ENCODE measurements at regions not wholly inside any gene's neighbourhood (a gene's known extent, or its start where the extent isn't known, plus 50 kb on each side); places are given as distances from the start of the nearest gene placed in this dataset.
A peak's percentile ranks its signal among the peaks of the same experiment; 100 is the strongest.
"Not testable (repeated sequence)": the region's sequence is repeated elsewhere in the genome, so short reads cannot be mapped to it uniquely, and the experiment has no call there.

DNA sequence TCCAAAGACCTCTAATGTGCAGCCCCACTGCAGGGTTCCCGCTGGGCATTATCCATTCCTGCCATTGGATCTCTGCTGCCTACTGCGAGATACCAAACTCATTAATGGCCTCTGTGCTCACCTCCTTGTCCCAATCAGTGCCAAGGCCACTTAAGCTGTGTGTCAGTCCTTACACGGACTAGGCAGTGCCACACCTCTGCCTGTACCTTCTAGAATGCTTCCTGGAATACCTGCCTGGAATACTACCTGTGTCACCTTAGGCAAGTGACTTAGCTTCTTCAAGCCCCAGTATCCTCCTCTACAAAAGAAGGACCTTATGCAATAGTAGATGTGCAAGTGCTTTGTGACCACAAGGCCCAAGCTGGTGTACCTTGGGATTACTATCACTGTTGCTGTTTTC is 100.1 kb downstream of the FOXD2 start:
- H3K4me3 Mint-ChIP-seq: no peak overlapping the region
- Histone ChIP-seq H3K4me1 (ENCODE audit: insufficient read depth, low read length) (no peaks in the 10 kb centered on the region), H3K27me3 (ENCODE audit: insufficient read depth, low read length, poor library complexity, severe bottlenecking) (peaks cover 17% of the 10 kb centered on the region), H3K36me3 (ENCODE audit: insufficient read depth, low read length) (no peaks in the 10 kb centered on the region), H3K9me3 (ENCODE audit: low read length) (no peaks in the 10 kb centered on the region), H3K27ac (ENCODE audit: low read depth, low read length) (no peak overlapping the region), H3K4me3 (ENCODE audit: low read length) (no peak overlapping the region)
- H3K27ac Mint-ChIP-seq: peak overlapping the region in 1 of 8 donors; percentile 23
- POLR2A ChIA-PET: no interaction called here
- CTCF ChIA-PET: no interaction called here
- DNase-seq: no peak
- no peaks in the 10 kb centered on the region for H3K36me3 Mint-ChIP-seq
- peaks cover 30 to 60% of the 10 kb centered on the region in 2 donors for H3K27me3 Mint-ChIP-seq
- H3K9me3 Mint-ChIP-seq: peaks cover 0 to 3% (median 0%) of the 10 kb centered on the region in 5 donors
- H3K4me1 Mint-ChIP-seq: peaks cover 2 to 11% (median 11%) of the 10 kb centered on the region in 3 donors

DNA sequence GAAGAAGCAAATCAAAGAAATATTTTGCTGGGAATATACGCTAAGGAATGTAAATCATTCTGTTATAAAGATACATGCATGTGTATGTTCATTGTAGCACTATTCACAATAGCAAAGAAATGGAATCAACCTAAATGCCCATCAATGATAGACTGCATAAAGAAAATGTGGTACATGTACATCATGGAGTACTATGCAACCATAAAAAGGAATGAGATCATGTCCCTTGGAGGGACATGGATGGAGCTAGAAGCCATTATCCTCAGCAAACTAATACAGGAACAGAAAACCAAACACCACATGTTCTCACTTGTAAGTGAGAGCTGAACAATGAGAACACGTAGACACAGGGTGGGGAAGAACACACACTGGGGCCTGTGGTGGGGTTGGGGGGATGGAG is 100.7 kb downstream of the FOXD2 start:
- H3K4me1 ChIP-seq (ENCODE audit: insufficient read depth, low read length); POLR2A ChIA-PET; CTCF ChIA-PET; DNase-seq; H3K36me3 Mint-ChIP-seq; H3K27ac Mint-ChIP-seq; H3K9me3 Mint-ChIP-seq; H3K36me3 ChIP-seq (ENCODE audit: insufficient read depth, low read length); H3K4me3 Mint-ChIP-seq; H3K27ac ChIP-seq (ENCODE audit: low read depth, low read length); H3K4me3 ChIP-seq (ENCODE audit: low read length); H3K9me3 ChIP-seq (ENCODE audit: low read length): not testable (repeated sequence)
- H3K27me3 ChIP-seq (ENCODE audit: insufficient read depth, low read length, poor library complexity, severe bottlenecking): peaks cover 17% of the 10 kb centered on the region
- Mint-ChIP-seq H3K27me3 (peaks cover 31 to 61% of the 10 kb centered on the region in 2 donors), H3K4me1 (peaks cover 0 to 11% (median 8%) of the 10 kb centered on the region in 3 donors)

DNA sequence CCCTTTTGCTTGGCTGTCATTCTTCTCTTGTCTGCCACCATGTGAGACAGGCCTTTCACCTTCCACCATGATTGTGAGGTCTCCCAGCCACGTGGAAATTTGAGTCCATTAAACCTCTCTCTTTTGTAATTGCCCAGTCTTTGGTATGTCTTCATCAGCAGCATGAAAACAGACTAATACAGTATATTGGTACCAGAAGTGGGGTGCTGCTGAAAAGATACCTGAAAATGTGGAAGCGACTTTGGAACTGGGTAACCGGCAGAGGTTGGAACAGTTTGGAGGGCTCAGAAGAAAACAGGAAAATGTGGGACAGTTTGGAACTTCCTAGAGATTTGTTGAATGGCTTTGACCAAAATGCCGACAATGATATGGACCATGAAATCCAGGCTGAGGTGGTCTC is 103.9 kb downstream of the FOXD2 start:
- H3K27me3 ChIP-seq (ENCODE audit: insufficient read depth, low read length, poor library complexity, severe bottlenecking); H3K36me3 ChIP-seq (ENCODE audit: insufficient read depth, low read length); H3K27ac Mint-ChIP-seq; POLR2A ChIA-PET; H3K4me1 ChIP-seq (ENCODE audit: insufficient read depth, low read length); H3K4me1 Mint-ChIP-seq; H3K9me3 ChIP-seq (ENCODE audit: low read length); H3K9me3 Mint-ChIP-seq; DNase-seq; H3K4me3 ChIP-seq (ENCODE audit: low read length); H3K36me3 Mint-ChIP-seq; CTCF ChIA-PET; H3K27ac ChIP-seq (ENCODE audit: low read depth, low read length); H3K4me3 Mint-ChIP-seq: not testable (repeated sequence)
- peaks cover 28 to 48% of the 10 kb centered on the region in 2 donors for H3K27me3 Mint-ChIP-seq

DNA sequence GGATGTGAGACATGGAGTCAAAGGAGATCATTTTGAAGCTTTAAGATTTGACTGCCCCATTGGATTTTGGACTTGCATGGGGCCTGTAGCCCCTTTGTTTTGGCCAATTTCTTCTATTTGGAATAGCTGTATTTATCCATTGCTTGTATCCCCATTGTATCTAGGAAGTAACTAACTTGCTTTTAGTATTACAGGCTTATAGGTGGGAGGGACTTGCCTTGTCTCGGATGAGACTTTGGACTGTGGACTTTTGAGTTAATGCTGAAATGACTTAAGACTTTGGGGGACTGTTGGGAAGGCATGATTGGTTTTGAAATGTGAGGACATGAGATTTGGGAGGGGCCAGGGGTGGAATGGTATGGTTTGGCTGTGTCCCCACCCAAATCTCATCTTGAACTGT is 105.2 kb downstream of the FOXD2 start:
- H3K27ac ChIP-seq (ENCODE audit: low read depth, low read length); POLR2A ChIA-PET; H3K27ac Mint-ChIP-seq; H3K27me3 ChIP-seq (ENCODE audit: insufficient read depth, low read length, poor library complexity, severe bottlenecking); H3K4me1 ChIP-seq (ENCODE audit: insufficient read depth, low read length); H3K9me3 ChIP-seq (ENCODE audit: low read length); H3K4me1 Mint-ChIP-seq; CTCF ChIA-PET; H3K36me3 Mint-ChIP-seq; H3K36me3 ChIP-seq (ENCODE audit: insufficient read depth, low read length); H3K4me3 Mint-ChIP-seq; DNase-seq; H3K4me3 ChIP-seq (ENCODE audit: low read length); H3K9me3 Mint-ChIP-seq: not testable (repeated sequence)
- H3K27me3 Mint-ChIP-seq: peaks cover 22 to 50% of the 10 kb centered on the region in 2 donors

DNA sequence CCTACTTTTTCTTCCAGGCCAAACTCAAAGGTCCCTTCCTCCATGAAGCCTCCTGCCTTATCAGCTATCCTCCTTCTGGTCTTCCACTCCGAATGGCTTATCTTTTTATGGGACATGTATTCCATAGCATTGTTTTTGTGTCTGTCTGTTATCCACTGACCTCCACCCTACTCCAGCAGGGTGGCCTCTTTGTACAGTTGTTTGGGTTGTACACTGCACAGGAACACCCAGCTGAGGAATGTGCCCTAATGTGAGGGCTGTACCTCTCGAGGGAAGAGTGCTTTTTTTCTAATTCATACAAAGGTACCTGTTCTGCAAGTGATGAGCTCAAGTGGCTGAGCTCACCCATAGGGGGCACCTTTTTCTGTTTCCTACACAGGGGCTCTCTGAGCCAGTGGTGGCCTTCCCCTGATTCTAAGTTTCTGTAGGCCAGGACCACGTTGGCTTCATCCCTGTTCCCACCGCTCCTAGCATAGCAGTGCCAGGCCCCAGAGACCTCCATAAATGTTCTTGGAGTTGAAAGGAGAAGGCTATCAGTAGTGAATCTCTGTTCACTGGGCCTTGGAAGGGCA is 108.2 kb downstream of the FOXD2 start:
- Mint-ChIP-seq H3K27ac (no peak overlapping the region), H3K27me3 (peaks cover 14 to 47% of the 10 kb centered on the region in 2 donors), H3K36me3 (no peaks in the 10 kb centered on the region), H3K4me1 (no peaks in the 10 kb centered on the region), H3K9me3 (peaks cover 0 to 3% (median 0%) of the 10 kb centered on the region in 5 donors), H3K4me3 (no peak overlapping the region)
- Histone ChIP-seq H3K4me1 (ENCODE audit: insufficient read depth, low read length) (no peaks in the 10 kb centered on the region), H3K9me3 (ENCODE audit: low read length) (no peaks in the 10 kb centered on the region), H3K27ac (ENCODE audit: low read depth, low read length) (no peak overlapping the region), H3K36me3 (ENCODE audit: insufficient read depth, low read length) (no peaks in the 10 kb centered on the region), H3K4me3 (ENCODE audit: low read length) (no peak overlapping the region), H3K27me3 (ENCODE audit: insufficient read depth, low read length, poor library complexity, severe bottlenecking) (no peaks in the 10 kb centered on the region)
- DNase-seq: no peak
- POLR2A ChIA-PET: no interaction called here
- CTCF ChIA-PET: interaction anchor here (1.1 kb wide), 1 partner anchor 109 kb away, joined by 3 read pairs; no protein-coding TSS in a partner anchor

DNA sequence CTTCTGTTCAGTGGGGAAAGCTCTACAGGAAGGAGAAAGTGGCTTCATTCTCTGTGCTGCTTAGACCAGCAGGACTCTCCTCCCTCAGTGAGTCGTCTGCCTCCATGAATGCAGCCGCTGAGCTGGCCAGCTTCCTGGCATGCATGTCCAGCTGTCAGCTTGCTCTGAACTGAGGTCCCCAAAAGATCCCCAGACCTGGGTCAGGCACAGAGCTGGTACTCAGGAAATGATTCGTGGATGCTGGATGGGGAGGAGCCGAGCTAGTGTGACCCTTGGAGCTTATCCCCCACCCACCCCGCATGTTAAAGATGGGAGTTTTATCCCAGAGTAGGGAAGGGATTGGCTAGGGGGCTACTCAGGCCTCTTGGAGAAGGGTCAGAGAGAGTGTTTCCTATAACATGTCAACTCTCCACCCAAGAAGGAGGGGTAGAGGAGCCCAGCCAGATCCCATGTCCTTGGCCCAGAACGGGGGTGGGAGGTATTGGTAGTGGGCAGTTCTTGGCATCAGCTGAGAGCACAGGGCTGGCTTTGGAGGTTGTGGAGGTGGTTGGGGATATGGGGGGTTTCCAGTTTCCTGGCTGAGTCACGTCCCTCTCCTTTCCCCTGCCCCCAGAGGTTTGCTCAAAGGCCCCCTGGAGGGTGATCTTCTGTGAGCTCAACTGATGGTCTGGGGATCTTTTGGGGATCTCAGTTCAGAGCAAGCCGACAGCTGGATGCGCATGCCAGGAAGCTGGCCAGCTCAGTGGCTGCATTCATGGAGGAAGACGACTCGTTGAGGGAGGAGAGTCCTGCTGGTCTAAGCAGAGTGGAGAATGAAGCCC is 110.1 kb downstream of the FOXD2 start:
- no peak overlapping the region for H3K4me3 Mint-ChIP-seq
- Histone ChIP-seq H3K4me1 (ENCODE audit: insufficient read depth, low read length) (no peaks in the 10 kb centered on the region), H3K9me3 (ENCODE audit: low read length) (no peaks in the 10 kb centered on the region), H3K27me3 (ENCODE audit: insufficient read depth, low read length, poor library complexity, severe bottlenecking) (no peaks in the 10 kb centered on the region), H3K27ac (ENCODE audit: low read depth, low read length) (no peak overlapping the region), H3K4me3 (ENCODE audit: low read length) (no peak overlapping the region), H3K36me3 (ENCODE audit: insufficient read depth, low read length) (no peaks in the 10 kb centered on the region)
- CTCF ChIA-PET: interaction anchor here (1.5 kb wide), 1 partner anchor 111 kb away, joined by 3 read pairs; no protein-coding TSS in a partner anchor
- no peak overlapping the region for H3K27ac Mint-ChIP-seq
- H3K9me3 Mint-ChIP-seq: no peaks in the 10 kb centered on the region
- POLR2A ChIA-PET: no interaction called here
- H3K36me3 Mint-ChIP-seq: no peaks in the 10 kb centered on the region
- no peak for DNase-seq
- peaks cover 23 to 50% of the 10 kb centered on the region in 2 donors for H3K27me3 Mint-ChIP-seq
- H3K4me1 Mint-ChIP-seq: no peaks in the 10 kb centered on the region

DNA sequence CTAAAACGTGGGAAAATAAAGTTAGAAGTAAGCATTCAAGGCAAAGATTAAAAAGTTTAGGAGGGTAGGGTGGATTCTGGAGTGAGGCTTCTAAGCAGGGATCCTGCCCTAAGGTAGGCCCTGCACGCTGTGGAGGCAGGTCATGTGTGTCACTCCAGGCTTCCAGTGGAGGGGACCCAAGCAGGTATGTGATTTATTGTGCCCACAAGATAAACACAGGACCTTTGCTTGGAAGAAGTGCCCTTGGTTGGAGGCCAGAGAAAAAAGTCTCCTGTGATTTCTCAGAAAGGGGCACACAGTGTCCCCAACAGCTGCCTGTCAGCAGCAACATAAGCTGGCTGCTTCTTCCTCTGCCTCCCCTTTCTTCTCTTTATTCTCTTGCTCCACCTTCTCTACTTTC is 110.8 kb downstream of the FOXD2 start:
- Histone ChIP-seq H3K4me3 (ENCODE audit: low read length) (no peak overlapping the region), H3K27me3 (ENCODE audit: insufficient read depth, low read length, poor library complexity, severe bottlenecking) (no peaks in the 10 kb centered on the region), H3K9me3 (ENCODE audit: low read length) (no peaks in the 10 kb centered on the region), H3K27ac (ENCODE audit: low read depth, low read length) (no peak overlapping the region), H3K36me3 (ENCODE audit: insufficient read depth, low read length) (no peaks in the 10 kb centered on the region), H3K4me1 (ENCODE audit: insufficient read depth, low read length) (no peaks in the 10 kb centered on the region)
- Mint-ChIP-seq H3K4me1 (no peaks in the 10 kb centered on the region), H3K27ac (no peak overlapping the region), H3K36me3 (no peaks in the 10 kb centered on the region), H3K4me3 (no peak overlapping the region), H3K9me3 (no peaks in the 10 kb centered on the region), H3K27me3 (peaks cover 23 to 50% of the 10 kb centered on the region in 2 donors)
- ChIA-PET CTCF (interaction anchor here (1.5 kb wide), 1 partner anchor 111 kb away, joined by 3 read pairs; no protein-coding TSS in a partner anchor), POLR2A (no interaction called here)
- no peak for DNase-seq

DNA sequence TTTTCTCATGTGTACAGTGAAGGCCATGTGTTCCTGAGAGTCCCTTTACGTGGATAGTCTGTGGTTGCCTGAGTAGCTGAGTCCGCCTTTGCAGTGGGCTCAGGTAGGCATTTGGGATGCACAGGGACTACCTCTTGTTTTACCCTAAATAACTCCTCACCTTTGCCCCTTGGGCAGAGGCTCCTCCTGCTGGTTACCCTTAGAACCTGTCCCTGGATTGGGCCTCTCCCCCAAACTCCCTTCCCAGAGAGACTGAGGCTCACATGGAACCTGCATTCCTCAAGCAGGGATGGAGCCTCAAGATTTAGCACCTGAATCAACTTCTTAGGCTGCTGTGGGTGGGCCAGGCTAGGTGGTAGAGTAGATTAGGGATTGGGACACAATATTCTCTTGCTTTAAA is 111.7 kb downstream of the FOXD2 start:
- CTCF ChIA-PET: no interaction called here
- Mint-ChIP-seq H3K27me3 (peaks cover 22 to 52% of the 10 kb centered on the region in 2 donors), H3K36me3 (no peaks in the 10 kb centered on the region), H3K4me1 (no peaks in the 10 kb centered on the region), H3K4me3 (no peak overlapping the region), H3K27ac (no peak overlapping the region), H3K9me3 (no peaks in the 10 kb centered on the region)
- Histone ChIP-seq H3K36me3 (ENCODE audit: insufficient read depth, low read length) (no peaks in the 10 kb centered on the region), H3K27ac (ENCODE audit: low read depth, low read length) (no peak overlapping the region), H3K27me3 (ENCODE audit: insufficient read depth, low read length, poor library complexity, severe bottlenecking) (no peaks in the 10 kb centered on the region), H3K4me1 (ENCODE audit: insufficient read depth, low read length) (no peaks in the 10 kb centered on the region), H3K4me3 (ENCODE audit: low read length) (no peak overlapping the region), H3K9me3 (ENCODE audit: low read length) (no peaks in the 10 kb centered on the region)
- POLR2A ChIA-PET: no interaction called here
- no peak for DNase-seq

Measured in CD8-positive, alpha-beta memory T cell (primary cell).